GM18508 (cell line): ENCODE measurements at regions not wholly inside any gene's neighbourhood (a gene's known extent, or its start where the extent isn't known, plus 50 kb on each side); places are given as distances from the start of the nearest gene placed in this dataset.
"Not testable (repeated sequence)": the region's sequence is repeated elsewhere in the genome, so short reads cannot be mapped to it uniquely, and the experiment has no call there.

Source experiments
- ATAC-seq: cut with Tn5 transposase; IDR thresholded peaks from one replicate; pipeline ENCODE4 v1.9.1; 2021; ENCODE audit warnings: moderate number of reproducible peaks; ENCODE audit not compliant: insufficient read depth, unreplicated experiment

- ATAC-seq, result no peak
These were observed 134.4 kb upstream of the ZC3H12C start for GRCh38 chr11:109958821-109959166.

- no peak for ATAC-seq
These were observed 132.4 kb upstream of the ZC3H12C start for GRCh38 chr11:109960831-109961230.

GRCh38 chr11:109961261-109961660 lies 131.9 kb upstream of the ZC3H12C start:
- no peak for ATAC-seq

GRCh38 chr11:109963101-109963500 lies 130.1 kb upstream of the ZC3H12C start:
- ATAC-seq, result no peak

GRCh38 chr11:109964487-109964886 lies 128.7 kb upstream of the ZC3H12C start:
- ATAC-seq, result no peak

- ATAC-seq, result not testable (repeated sequence)
These were observed 127.7 kb upstream of the ZC3H12C start for GRCh38 chr11:109965445-109965844.

- ATAC-seq, result not testable (repeated sequence)
These were observed 127.3 kb upstream of the ZC3H12C start for GRCh38 chr11:109965926-109966325.

- ATAC-seq, result not testable (repeated sequence)
These were observed 126.1 kb upstream of the ZC3H12C start for GRCh38 chr11:109967136-109967535.

- ATAC-seq, result no peak
These were observed 124.9 kb upstream of the ZC3H12C start for GRCh38 chr11:109968299-109968698.

- no peak for ATAC-seq
These were observed 124.4 kb upstream of the ZC3H12C start for GRCh38 chr11:109968781-109969180.

- ATAC-seq, result peak; percentile 59
These were observed 122.5 kb upstream of the ZC3H12C start for GRCh38 chr11:109970516-109971183.

GRCh38 chr11:109971184-109971523 lies 122.0 kb upstream of the ZC3H12C start:
- no peak for ATAC-seq

- peak; percentile 50 for ATAC-seq
These were observed 120.9 kb upstream of the ZC3H12C start for GRCh38 chr11:109972181-109972715.

GRCh38 chr11:109972939-109973338 lies 120.3 kb upstream of the ZC3H12C start:
- no peak for ATAC-seq

- no peak for ATAC-seq
These were observed 119.7 kb upstream of the ZC3H12C start for GRCh38 chr11:109973486-109973885.

- no peak for ATAC-seq
These were observed 118.7 kb upstream of the ZC3H12C start for GRCh38 chr11:109974523-109974922.

- no peak for ATAC-seq
These were observed 114.3 kb upstream of the ZC3H12C start for GRCh38 chr11:109978895-109979294.

- no peak for ATAC-seq
These were observed 112.1 kb upstream of the ZC3H12C start for GRCh38 chr11:109981031-109981636.

GRCh38 chr11:109983358-109983757 lies 109.8 kb upstream of the ZC3H12C start:
- no peak for ATAC-seq

- ATAC-seq, result peak; percentile 95
These were observed 108.4 kb upstream of the ZC3H12C start for GRCh38 chr11:109984634-109985289.

- no peak for ATAC-seq
These were observed 106.7 kb upstream of the ZC3H12C start for GRCh38 chr11:109986488-109986887.

- ATAC-seq, result no peak
These were observed 101.4 kb upstream of the ZC3H12C start for GRCh38 chr11:109991835-109992234.
